Panc1 (cell line): ENCODE measurements at regions not wholly inside any gene's neighbourhood (a gene's known extent, or its start where the extent isn't known, plus 50 kb on each side); places are given as distances from the start of the nearest gene placed in this dataset.

Source experiments
- ATAC-seq: fragments of 200-7000 bp; cut with Tn5 transposase; 2 replicates; pipeline ENCODE4 v1.9.1; 2020; ENCODE audit warnings: mild to moderate bottlenecking, moderate library complexity
- BruUV-seq: library from RNA; stranded (reverse); fragments of 400-500 nt; replicated peaks from 2 replicates; lab custom pipeline; 2021; lab: Mats Ljungman, UMichigan
- CTCF ChIA-PET: fragments of 300-600 bp; sonication (Branson Sonifier 250); formaldehyde crosslinking; loops from one replicate; lab custom pipeline; 2022; ENCODE audit warnings: antibody characterized with exemption; lab: Charles Lee
- POLR2A ChIA-PET: fragments of 300-600 bp; sonication (Branson Sonifier 250); formaldehyde crosslinking; loops from one replicate; lab custom pipeline; 2022; ENCODE audit warnings: antibody characterized with exemption; lab: Charles Lee
- DNase-seq: peaks from one replicate; pipeline ENCODE4 v3.0.0-alpha.2; 2010; ENCODE audit warnings: low read depth, low spot score
- H3K27ac ChIP-seq: 2 replicates; pipeline ENCODE4 v1.5.1; 2011; ENCODE audit warnings: mild to moderate bottlenecking, low read length, inconsistent platforms
- H3K27me3 ChIP-seq: fragments of 200-500 bp; sonication (Bioruptor generic); 2 replicates; pipeline ENCODE4 v1.6.0; 2014; ENCODE audit warnings: low read length, inconsistent platforms; ENCODE audit not compliant: control insufficient read depth, insufficient read depth
- H3K36me3 ChIP-seq: fragments of 200-500 bp; sonication (Bioruptor generic); 2 replicates; pipeline ENCODE4 v1.5.1; 2014; ENCODE audit warnings: inconsistent platforms, mild to moderate bottlenecking, low read length, moderate library complexity; ENCODE audit not compliant: control insufficient read depth, insufficient read depth
- H3K4me1 ChIP-seq: 2 replicates; pipeline ENCODE4 v1.5.1; 2011; ENCODE audit warnings: inconsistent platforms, mild to moderate bottlenecking, low read length, moderate library complexity; ENCODE audit not compliant: control insufficient read depth, insufficient read depth
- H3K4me3 ChIP-seq, 2 experiments: 2 replicates each; pipeline ENCODE4 v1.5.1; 2011 to 2012; ENCODE audit warnings: low read depth in 2 of 2, low read length in 2 of 2, mild to moderate bottlenecking in 2 of 2, inconsistent platforms in 1 of 2, moderate library complexity in 1 of 2
- H3K9me3 ChIP-seq: fragments of 200-500 bp; sonication (Bioruptor generic); 2 replicates; pipeline ENCODE4 v1.5.1; 2014; ENCODE audit warnings: low read depth, mild to moderate bottlenecking, inconsistent platforms, low read length, moderate library complexity; ENCODE audit not compliant: control insufficient read depth, insufficient read depth
- CTCF ChIP-seq: fragments of 450-650 bp; IDR thresholded peaks from 2 replicates; pipeline ENCODE4 v1.5.1; 2017; ENCODE audit warnings: mild to moderate bottlenecking
- POLR2AphosphoS5 ChIP-seq: IDR thresholded peaks from 2 replicates; pipeline ENCODE4 v1.6.1; 2012; ENCODE audit warnings: mild to moderate bottlenecking, low read depth, low read length, moderate library complexity
- REST ChIP-seq, 2 experiments: IDR thresholded peaks; 2 replicates each; pipeline ENCODE4 v1.6.1; 2011 to 2012; ENCODE audit warnings: low read depth in 2 of 2, control low read depth in 1 of 2, low read length in 1 of 2, mild to moderate bottlenecking in 1 of 2, moderate library complexity in 1 of 2; ENCODE audit not compliant: insufficient read depth in 1 of 2
- SIN3A ChIP-seq: IDR thresholded peaks from 2 replicates; pipeline ENCODE4 v1.6.1; 2012; ENCODE audit warnings: low read depth, mild to moderate bottlenecking, low read length, moderate library complexity, borderline replicate concordance; ENCODE audit not compliant: insufficient read depth
- TCF7L2 ChIP-seq: IDR thresholded peaks from 2 replicates; pipeline ENCODE4 v1.6.1; 2011; ENCODE audit warnings: mild to moderate bottlenecking, low read depth, low read length, inconsistent platforms
- in situ Hi-C: cut with HindIII; loops from 2 replicates; pipeline ENCODE4 v1.10.0; 2016; ENCODE audit warnings: low sequenced_read_pairs, low pct_unique_long_range_greater_than_20kb
- intact Hi-C: fragments of 100-400 bp; cut with micrococcal nuclease; formaldehyde crosslinking; loops from one replicate; pipeline ENCODE4 v1.10.0; 2022; ENCODE audit not compliant: unreplicated experiment

- H3K4me1 ChIP-seq = no peaks in the 10 kb centered on the region
- ATAC-seq (no peak), DNase-seq (no peak)
- in situ Hi-C loops (no loop called here), intact Hi-C loops (no loop called here)
- ChIA-PET CTCF (no interaction called here), POLR2A (no interaction called here)
- BruUV-seq = no TSS peak
- no peaks in the 10 kb centered on the region for H3K9me3 ChIP-seq
- no peaks in the 10 kb centered on the region for H3K27me3 ChIP-seq
- no peak overlapping the region for H3K27ac ChIP-seq
- H3K36me3 ChIP-seq = no peaks in the 10 kb centered on the region
- no peak for TF ChIP-seq REST (IDR thresholded peaks at IDR 0.05; ENCODE audit: insufficient read depth in 1 of 2, low read depth in 2 of 2, low read length in 1 of 2)
- no peak overlapping the region for H3K4me3 ChIP-seq
Measured at GRCh38 chr11:127379686-127380085, 379.1 kb upstream of the KIRREL3 start.

GRCh38 chr11:127376301-127376700 lies 375.7 kb upstream of the KIRREL3 start:
- ATAC-seq = no peak

More at GRCh38 chr11:127376301-127376700, 375.7 kb upstream of the KIRREL3 start:
- ChIA-PET POLR2A (no interaction called here), CTCF (no interaction called here)
- in situ Hi-C loops (no loop called here), intact Hi-C loops (no loop called here)
- TF ChIP-seq CTCF (no peak), SIN3A (no peak), TCF7L2 (no peak), REST (IDR thresholded peaks at IDR 0.05; ENCODE audit: insufficient read depth in 1 of 2, low read depth in 2 of 2, low read length in 1 of 2) (no peak), POLR2AphosphoS5 (no peak)
- H3K36me3 ChIP-seq = no peaks in the 10 kb centered on the region
- no peaks in the 10 kb centered on the region for H3K9me3 ChIP-seq
- H3K4me1 ChIP-seq = no peaks in the 10 kb centered on the region
- H3K27me3 ChIP-seq = no peaks in the 10 kb centered on the region
- no peak for DNase-seq
- no peak overlapping the region for H3K27ac ChIP-seq
- H3K4me3 ChIP-seq = no peak overlapping the region
- BruUV-seq = no TSS peak
